Hippocampal formation (tissue), 2 donors: ENCODE measurements at regions not wholly inside any gene's neighbourhood (a gene's known extent, or its start where the extent isn't known, plus 50 kb on each side); places are given as distances from the start of the nearest gene placed in this dataset.
"Not testable (repeated sequence)": the region's sequence is repeated elsewhere in the genome, so short reads cannot be mapped to it uniquely, and the experiment has no call there.

Source experiments
- DNase-seq, 2 donors: peaks; one replicate each; lab custom pipeline; 2025; lab: John Stamatoyannopoulos, UW

DNA sequence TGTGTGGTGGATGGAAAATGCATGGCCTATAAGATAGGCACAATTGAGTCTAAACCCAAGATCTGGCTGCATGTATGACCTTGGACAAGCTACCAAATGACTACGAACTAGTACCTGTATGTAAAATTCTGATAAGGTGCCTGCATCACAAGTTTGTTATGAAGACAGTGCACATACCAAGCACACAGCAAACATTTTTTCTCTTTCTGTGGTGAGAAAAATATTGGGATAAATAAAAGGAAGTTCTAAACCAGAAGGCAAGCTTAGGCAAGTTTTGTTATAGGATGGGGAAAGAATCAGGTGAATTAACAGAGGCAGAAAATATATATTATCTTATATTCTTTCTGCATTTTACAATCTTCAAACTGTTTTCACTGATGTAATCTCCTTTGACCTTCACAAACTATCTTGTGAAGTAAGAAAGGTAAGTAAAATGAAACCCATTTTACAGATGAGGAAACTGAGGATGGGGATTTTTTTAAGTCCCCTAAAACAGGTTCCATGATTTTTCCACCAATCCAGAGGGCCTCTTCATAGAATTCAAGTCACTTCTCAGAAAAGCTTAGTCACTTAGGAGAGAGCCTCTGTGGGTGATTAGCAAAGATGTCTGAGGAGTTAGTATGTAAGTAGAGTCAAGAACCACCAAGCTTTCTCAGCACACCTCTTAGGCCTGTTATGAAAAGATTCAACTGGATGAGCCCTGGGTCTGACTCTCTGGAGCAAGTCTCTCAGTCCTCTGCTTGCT, 132.0 kb upstream of the RAP1B start:
- no peak for DNase-seq

DNA sequence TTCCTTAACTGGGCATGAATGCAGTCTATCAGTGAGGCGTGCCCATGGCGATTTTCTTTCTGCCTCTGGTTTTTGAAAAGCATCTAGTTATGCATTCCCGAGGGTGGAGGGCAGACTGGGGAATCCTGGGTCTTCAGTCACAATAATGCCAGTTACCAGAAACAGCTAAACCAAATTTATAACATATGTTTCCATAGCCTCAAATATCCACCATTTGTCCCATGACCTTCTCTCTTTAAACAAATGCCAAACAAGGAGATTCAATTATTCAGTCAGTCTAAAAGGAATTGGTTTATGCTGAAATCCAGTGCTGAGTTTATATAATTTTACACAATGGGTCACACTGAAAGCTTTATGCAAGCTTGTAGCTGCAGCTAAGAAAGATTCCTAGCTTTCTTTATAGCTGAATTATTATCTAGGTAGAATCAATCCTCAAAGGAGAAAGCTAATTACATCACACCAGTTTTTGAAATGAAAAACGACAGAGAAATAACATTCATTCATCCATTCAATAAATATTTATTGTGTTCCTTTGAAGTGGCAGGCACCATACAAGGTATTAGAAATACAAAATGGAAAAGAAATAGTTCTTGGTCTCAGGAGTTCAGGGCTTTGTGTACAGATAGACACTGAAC, 131.3 kb upstream of the RAP1B start:
- DNase-seq = no peak

DNA sequence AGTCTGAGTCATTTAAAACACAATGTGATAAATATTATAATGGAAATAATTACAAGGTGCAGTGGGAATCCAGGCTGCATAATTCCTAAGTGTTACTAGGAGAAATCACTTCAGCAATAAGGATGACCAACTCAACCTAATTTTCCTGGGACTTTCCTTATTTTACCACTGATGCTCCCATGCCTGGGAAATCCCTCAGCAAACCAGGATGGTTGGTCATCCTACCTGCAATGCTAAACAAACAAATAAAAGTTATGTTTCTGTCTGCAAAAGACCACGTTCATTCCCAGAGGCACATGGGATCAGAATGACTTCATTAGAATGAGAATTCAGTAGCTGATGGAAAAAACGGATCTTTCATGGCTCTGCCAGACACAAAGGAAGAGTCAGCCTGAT, 130.8 kb upstream of the RAP1B start:
- no peak for DNase-seq

DNA sequence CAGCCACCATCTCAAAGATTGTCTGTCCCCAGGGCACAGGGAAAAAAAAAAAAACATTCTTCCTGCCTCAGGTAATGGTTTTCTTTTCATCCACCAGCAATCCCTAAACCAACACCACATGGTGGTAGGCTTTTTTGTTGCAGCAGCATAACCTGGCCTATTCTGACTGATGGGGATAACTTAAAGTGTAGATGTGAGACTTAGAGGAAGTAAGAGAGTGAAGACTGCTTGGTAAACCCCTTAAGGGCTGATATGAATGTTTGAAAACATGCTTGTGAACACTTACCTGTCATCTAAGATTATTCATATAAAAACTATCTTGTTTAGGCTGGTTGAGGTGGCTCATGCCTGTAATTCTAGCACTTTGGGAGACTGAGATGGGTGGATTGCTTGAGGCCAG, 130.2 kb upstream of the RAP1B start:
- no peak for DNase-seq

DNA sequence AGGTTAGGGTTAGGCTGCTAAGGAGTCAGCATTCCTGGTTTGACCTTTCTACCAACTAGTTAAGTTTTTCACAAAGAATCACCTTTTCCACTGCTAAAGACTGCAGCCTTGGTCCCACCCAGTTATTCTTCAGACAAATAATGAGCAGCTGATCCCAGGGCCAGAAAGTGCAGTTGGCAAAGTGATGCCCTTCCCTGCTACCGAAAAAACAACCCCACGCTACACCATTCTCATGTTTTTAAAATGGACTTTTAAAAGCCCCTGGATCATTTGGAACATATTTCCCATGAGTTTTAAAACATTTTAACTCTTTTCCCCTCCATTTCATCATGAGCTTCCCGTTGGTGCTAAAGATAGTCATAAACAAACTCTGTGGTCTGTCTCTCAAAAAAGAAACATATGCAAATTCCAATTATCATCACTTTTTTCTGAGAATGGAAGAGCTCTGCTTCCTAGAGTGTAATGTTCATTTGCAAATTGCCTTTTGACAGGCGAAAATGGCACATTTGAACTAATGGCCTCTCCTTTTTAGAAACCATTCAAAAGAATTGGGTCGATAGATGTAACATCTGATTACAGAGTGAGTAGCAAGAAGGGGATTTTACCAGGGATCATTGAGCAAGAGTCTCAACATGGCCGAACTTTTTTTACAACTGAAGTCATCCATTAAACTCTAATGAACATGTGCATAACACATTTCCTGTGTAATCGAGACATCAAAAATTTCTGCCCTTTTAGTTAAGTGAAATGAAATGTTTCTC, 129.3 kb upstream of the RAP1B start:
- no peak for DNase-seq

DNA sequence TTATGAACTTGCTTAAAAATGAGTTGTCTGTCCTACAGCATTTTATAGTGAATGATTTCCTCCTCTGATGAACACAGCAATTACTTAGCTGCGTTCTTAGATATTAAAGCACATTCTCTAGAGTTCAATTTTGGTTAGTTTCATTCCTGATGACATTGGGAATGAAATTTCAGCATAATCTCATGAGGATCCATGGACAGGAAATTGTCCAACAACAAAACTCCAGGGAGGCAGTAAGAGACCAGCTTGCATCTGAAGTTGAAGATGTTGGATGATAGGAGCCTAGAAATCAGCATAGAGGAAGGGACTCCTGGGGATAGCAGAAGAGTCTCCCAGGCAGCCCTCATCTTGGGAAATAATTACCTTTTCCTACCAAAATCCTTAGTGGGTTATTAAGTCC, 128.7 kb upstream of the RAP1B start:
- no peak for DNase-seq

DNA sequence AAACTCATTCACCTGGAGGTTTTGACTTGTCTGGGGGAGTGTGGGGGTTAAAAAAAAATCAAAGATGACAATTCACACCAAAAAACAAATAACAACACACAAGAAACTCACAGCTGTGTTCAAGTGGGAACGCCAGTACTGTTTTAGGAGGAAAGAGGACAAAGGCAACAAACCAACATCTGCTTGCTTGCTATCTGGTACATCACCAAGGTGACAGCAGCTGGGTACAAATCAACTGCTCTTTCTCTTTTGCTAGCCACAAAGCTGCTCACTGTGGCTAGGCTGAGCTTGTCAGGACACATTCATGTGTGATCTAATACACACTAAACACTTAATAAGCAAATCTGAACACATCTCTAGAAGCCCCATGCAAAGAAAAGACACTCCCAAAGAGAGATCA, 128.0 kb upstream of the RAP1B start:
- no peak for DNase-seq

DNA sequence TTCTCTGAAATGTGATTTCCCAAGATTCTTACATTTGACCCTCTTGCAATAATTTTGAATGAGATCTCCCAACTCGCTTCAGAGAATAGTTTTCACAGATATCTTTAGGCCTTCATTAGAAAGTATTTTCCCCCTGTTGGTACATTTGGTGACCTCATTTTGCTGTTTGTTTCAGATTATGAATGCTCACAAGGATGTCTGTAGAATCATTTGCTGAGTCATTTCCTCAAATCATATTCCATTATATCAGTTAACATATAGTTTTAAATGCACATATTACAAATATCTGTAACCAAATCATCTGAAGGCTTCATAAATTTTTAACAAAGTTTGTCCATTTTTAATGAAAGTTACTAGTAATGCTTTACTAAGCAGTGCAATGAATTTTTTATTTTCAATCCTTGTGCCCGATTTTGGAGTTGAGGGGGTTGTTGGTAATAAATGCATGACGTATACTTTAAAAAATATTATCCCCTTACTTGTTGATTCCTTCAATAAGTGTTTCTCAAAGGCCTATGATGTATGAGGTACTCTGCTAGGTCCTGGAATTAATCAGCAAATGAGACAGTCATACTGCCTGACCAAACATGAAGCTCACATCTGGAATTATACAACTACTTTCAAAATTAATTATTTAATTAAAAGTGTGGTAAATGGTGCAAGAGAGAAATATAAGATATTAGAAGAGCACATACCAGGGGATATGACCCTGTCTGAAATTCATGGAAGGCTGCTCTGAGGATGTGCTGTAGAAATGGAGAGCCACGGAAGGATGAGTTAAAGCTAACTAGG, 126.9 kb upstream of the RAP1B start:
- DNase-seq = no peak

DNA sequence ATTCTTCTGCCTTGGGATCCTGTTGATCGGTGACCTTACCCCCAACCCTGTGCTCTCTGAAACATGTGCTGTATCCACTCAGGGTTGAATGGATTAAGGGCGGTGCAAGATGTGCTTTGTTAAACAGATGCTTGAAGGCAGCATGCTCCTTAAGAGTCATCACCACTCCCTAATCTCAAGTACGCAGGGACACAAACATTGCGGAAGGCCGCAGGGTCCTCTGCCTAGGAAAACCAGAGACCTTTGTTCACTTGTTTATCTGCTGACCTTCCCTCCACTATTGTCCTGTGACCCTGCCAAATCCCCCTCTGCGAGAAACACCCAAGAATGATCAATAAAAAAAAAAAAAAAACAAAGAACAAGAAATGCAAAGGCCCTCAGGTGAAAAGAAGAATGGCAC, 126.1 kb upstream of the RAP1B start:
- not testable (repeated sequence) for DNase-seq

DNA sequence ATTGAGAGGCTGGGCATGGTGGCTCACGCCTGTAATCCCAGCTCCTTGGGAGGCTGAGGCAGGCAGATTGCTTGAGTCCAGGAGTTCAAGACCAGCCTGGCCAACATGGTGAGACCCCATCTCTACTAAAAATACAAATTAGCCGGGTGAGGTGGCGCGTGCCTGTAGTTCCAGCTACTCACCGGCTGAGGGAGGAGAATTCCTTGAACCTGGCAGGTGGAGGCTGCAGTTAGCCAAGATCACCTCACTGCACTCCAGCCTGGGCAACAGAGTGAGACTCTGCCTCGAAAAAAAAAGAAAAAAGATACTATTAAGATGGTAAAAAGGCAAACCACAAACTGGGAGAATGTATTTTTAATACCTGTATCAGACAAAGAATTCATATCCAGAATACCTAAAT, 124.2 kb upstream of the RAP1B start:
- not testable (repeated sequence) for DNase-seq

DNA sequence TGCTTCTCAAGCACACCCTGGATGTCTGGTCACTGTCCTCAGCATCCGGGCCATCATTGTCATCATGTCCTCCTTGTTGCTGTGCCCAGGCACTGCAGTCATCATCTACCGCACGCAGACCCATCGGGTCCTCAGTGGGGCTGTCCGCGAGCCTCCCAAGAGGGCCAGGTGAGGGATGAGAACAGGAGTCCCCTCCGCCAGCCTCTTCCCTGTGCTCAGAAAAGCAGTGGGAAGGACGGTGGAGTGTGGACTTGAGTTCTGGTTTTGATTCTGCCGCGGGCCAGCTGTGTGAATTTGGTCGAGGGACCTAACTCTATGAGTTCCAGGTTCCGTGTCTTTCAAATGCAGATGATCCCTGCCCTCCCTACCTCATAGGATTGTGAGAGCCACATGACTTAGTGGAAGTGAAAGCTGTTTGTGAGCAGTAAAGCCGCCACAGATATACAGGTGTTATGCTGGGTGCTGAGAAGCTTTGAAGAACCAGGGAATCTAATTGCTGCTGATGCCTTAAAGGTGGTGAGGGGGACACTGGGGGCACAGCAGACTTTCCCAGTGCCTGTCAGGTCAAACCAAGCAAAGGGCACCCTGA, 122.9 kb upstream of the RAP1B start:
- DNase-seq = no peak

DNA sequence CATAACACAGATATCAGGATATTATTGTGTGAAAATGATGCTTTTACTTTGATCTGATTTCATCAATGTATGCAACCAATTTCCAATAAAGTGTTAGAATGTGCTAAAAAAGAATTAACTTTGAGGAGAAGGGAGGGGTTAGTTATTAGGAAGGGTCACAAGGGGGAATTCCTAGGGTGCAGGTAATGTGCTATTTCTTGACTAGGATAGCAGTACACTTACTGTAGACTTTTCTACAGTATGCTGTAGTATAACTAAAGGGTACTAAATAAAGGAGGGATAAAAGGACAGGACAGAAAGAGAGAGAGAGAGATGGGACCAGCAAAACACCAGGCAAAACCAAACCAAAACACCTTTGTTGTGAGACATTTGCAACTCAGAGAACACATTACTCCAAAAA, 121.4 kb upstream of the RAP1B start:
- DNase-seq = no peak

DNA sequence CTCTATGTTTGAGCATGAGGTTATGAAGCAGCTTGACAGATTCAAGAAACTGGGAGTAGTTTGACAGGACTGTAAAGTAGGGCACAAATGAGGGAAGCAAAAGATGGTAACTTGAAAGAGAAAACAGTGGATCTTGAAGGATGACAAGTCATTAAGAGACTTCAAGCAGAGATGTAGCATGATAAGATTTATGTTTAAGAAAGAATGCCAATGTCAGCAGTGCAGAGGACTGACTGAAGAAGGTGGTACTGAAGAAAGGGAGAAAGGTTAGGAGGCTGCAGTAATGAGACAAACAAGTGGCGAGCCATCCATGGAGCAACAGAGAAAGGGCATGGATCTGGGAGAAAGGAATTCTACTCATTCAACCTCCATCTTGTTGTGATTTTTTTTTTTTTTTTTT, 120.2 kb upstream of the RAP1B start:
- no peak for DNase-seq

DNA sequence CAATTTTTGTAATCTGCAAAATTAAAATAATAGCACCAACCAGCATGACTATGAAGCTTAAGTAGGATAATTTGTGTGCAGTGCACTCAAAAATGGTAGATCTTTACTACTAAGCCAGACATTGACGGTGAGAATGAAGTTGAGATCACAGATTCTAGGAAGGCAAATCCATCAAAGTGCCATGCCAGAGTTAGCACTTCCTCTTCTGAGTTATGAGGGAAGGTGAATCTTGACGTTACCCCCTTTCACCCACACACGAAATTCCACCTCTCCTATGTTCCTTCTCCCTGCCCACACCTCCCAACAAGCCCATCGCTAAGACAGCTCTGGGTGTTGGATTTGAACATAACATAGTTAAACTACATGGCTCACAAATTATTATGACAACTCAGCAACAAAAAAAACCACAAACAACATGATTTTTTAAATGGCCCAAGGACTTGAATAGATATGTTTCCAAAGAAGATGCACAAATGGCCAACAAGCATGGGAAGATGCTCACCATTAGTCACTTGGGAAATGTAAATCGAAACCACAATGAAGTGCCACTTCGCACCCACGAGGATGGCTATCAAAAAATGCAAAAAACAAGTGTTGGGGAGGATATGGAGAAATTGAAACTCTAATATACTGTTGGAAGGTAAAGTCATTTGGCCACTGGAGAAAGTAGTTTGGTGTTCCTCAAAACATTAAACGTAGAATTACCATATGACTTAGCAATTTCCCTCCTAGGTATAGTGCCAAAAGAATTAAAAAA, 119.3 kb upstream of the RAP1B start:
- DNase-seq = no peak

DNA sequence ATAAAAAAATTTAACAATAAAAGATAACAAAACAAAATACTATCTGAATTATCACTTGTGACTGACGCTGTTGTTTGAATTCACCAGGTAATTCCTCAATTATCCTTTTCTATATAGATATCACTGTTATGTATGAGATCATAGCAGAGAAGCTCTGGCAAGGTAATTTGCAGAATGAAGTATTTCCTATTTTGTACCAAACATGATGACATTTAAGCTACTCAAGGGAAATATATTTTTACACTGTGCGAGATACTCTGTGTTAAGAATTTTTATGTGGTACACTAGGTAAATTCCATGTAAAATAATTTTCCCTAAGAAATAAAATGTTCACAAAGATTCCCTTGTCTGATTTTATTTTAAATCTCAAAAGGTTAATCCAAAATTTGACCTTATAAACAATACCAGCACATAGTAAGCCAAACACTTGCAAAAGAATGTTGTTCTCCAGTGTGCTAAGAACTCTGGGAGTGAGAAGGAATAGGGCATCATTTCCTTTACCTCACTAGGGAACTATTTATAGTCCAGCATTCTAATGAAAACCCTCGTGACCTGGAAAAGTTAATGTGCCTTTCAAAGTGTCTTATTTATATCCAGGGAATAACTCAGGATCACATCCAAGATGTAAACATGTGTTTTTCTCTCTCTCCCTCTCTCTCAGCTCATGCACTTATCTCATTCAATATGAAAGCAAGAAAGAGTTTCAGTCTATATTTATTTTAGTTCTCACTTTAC, 115.2 kb upstream of the RAP1B start:
- DNase-seq = no peak

DNA sequence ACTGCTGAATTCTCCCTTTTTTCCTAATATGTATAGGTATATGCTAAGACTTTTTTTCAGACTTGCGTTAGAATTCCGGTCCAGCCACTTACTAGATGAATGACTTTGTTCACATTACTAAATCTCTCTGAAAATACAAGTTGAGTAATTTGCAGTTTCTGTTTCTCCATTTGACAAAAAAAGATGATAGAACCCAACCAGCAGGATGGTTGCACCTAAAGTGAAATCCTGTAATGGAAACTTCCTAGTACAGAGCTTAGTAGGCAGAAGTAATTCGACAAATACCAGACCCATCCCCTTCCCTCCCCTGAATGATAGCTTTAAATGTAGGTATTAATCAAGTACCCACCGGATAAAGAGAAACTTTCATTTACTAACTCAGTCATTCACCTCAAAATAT, 113.6 kb upstream of the RAP1B start:
- DNase-seq = no peak

DNA sequence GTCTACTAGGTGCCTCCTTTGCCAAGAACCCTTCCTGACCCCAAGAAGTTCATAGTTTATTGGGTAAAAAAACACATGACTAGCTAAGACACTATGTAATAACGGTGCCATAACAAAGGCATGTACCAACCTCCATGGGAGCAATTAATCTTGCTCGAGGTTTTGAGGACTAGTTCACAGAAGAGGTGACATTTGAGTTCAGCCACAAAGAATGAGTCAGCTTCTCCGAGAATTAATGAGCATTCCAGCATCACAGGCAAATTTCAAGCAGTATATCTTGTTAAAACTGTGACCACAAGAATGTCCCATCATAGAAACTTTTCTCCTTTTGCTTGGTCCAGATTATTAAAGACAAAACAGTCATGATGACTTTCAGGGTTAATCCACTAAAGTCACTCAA, 113.0 kb upstream of the RAP1B start:
- no peak for DNase-seq

DNA sequence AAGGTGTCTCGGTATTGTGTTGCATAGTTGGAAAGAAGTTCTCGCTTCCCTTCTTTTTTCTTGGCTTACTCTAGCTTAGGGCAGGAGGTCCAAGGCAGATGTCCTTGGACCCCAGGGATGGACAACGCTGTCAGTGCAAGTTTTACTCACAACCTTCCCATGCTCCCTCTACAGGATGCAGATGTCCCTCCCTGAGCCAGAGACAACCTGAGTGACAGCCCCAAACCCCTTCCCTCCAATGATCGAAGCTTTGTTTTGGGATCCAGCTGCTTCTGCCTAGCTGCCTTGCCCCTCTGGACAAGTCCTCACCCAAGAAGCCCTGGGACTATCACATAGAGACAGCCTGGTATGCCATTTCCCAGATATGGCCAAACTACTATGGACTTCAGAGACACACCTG, 112.0 kb upstream of the RAP1B start:
- no peak for DNase-seq

DNA sequence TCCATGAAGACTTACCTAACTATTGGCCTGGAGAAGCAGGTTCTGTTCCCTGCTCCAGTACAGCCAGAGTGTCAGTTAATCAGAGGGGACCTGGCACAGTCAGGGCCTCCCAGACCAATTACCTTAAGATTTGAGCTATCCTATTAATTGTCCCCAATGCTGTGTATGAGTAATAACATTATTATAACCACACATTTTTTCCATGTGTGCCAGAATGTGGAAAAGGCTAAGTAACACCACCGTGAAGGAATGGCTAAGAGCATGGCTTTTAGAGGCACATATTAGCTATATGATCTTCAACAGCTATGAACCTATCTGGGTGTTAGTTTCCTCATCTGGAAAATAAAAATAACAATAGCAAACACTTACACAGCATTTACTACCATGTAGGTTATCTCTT, 111.1 kb upstream of the RAP1B start:
- no peak for DNase-seq

DNA sequence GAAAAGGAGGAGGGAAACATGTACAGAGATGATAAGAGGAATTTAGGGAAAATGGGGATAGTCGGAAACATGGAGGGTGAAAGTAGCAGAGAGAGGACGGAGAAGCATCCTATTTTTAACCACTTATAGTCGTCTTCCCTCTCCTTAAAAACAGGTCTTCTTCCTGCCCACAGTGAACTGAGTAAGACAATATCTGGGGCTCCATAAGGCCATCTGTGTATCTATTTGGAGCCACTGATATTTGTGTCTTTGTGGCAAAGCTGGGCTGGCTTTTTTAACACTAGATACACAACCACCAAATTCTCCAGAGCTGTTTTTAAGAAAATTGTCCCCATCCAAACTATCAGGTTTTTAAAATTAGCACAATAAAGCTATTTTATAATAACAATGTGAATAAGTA, 109.5 kb upstream of the RAP1B start:
- DNase-seq = no peak

DNA sequence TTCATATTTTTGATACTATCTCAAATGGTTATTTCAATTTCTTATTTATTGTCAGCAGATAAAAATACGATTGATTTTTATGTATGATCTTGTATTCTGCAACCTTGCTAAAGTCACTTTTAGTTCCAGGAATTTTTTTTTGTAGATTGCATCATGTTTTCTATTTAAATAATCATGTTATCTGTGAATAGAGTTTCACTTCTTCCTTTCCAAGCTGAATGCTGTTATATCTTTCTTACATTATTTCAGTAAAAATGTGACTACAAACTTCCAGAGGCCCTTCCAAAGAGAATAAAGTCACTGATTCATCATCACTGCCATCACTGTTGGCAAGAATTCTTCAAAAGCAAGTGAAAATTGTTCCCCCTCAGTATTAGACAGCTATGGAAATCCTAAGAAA, 104.7 kb upstream of the RAP1B start:
- no peak for DNase-seq
